ENCODE measurements at regions not wholly inside any gene's neighbourhood (a gene's known extent, or its start where the extent isn't known, plus 50 kb on each side); places are given as distances from the start of the nearest gene placed in this dataset.

DNA sequence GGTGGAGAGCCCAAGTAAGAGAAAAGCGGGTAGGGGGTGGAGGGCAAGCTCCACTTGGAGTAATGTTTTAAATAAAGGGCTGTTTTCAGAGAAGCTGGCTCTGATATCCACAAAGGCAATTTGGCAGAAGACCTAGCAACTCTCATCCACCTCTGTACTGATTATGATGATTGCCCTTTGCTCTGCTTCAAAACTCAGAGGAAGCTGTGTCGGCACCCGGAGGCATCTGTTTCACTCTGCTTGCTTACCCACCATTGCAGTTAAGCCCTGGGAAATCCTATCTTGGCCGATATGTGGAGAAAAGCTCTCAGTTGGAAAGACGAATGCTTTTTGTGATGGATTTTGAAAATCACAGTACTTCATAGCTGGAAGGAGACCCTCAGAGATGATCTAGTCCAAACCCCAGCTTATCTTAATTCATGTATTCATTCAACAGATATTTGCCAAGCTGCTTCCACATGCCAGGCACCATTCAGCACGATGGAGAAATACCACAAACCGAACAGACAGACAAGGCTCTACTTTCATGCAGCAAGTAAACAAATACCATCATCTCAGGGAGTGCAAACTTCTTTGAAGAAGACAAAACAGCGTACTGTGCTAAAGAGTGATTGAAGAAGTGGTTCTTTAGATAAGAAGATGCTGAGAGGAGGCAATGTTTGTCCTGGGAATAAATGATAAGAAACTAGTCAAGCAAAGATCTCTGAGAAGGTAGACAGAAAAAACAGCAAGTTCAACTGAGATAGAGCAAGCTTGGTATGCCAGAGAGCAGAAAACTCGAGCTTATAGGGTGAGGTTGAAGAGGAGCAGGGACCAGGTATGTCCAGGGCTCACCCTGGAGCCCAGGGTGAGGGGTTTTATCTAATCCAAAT, 140.4 kb upstream of the SPDL1 start:
- POLR2A ChIA-PET = no interaction called here
- H3K4me3 ChIP-seq (ENCODE audit: low read depth, low read length) = no peak overlapping the region
- no peak for DNase-seq (ENCODE audit: low read depth, low spot score)
- CTCF ChIA-PET = no interaction called here
- TF ChIP-seq, protein P1, sequence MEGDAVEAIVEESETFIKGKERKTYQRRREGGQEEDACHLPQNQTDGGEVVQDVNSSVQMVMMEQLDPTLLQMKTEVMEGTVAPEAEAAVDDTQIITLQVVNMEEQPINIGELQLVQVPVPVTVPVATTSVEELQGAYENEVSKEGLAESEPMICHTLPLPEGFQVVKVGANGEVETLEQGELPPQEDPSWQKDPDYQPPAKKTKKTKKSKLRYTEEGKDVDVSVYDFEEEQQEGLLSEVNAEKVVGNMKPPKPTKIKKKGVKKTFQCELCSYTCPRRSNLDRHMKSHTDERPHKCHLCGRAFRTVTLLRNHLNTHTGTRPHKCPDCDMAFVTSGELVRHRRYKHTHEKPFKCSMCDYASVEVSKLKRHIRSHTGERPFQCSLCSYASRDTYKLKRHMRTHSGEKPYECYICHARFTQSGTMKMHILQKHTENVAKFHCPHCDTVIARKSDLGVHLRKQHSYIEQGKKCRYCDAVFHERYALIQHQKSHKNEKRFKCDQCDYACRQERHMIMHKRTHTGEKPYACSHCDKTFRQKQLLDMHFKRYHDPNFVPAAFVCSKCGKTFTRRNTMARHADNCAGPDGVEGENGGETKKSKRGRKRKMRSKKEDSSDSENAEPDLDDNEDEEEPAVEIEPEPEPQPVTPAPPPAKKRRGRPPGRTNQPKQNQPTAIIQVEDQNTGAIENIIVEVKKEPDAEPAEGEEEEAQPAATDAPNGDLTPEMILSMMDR (IDR thresholded peaks at IDR 0.05; ENCODE audit: insufficient read depth, low read length, missing control alignments) = no peak

DNA sequence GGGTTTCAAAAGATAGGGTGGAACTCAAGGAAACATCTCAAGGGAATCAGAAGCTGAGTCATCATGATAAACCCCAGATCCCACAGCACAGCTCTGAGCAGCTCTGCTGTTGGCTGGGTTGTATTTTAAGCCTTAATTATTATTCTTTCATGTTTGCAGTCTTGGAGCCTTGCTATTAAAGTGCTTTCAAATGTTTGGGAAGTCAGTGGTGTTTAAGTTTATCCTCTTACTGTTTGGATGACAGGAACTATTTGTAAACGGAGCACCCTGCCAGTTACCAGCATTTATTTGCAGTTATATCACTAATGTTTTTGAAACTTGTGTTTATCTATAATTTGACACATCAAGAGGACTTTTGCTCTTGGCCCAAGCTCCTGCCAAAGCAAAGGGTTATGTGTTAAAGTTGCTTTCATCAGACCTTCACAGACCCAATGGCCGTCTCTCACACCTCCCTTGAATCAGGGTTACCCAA, 141.1 kb upstream of the SPDL1 start:
- ChIA-PET POLR2A (no interaction called here), CTCF (no interaction called here)
- no peak for DNase-seq (ENCODE audit: low read depth, low spot score)
- TF ChIP-seq, protein P1 (IDR thresholded peaks at IDR 0.05; ENCODE audit: insufficient read depth, low read length, missing control alignments) = no peak
- no peak overlapping the region for H3K4me3 ChIP-seq (ENCODE audit: low read depth, low read length)

DNA sequence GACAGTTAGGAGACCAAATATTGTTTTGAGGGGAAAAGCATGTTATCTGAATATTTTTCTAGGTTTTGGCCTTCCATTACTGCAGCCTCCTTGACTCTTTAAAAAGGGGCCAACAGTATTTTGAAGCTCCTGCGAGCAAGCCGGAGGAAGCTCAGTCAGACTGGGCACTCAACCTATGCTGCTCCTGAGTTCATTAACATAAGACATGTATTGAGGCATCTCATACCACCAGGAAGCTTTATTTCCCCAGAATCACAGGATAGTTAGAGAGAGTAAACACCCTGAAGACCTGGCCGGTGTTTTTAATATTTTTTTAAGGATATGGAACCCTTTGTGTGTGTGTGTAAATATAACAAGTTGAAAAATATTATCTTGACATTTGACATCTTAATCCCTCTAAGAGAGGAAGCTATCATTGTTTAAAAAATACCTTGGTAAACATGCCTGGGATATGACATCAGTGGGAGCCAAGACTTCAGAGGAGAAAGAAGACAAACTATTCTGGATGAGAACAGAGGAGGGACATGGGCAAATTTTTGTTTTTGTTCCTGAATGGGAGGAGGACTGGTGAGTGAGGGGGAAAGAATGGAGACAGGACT, 139.3 kb upstream of the SLIT3 start:
- H3K4me3 ChIP-seq (ENCODE audit: low read depth, low read length) = no peak overlapping the region
- no peak for DNase-seq (ENCODE audit: low read depth, low spot score)
- ChIA-PET POLR2A (no interaction called here), CTCF (no interaction called here)
- TF ChIP-seq, protein P1 (IDR thresholded peaks at IDR 0.05; ENCODE audit: insufficient read depth, low read length, missing control alignments) = no peak

DNA sequence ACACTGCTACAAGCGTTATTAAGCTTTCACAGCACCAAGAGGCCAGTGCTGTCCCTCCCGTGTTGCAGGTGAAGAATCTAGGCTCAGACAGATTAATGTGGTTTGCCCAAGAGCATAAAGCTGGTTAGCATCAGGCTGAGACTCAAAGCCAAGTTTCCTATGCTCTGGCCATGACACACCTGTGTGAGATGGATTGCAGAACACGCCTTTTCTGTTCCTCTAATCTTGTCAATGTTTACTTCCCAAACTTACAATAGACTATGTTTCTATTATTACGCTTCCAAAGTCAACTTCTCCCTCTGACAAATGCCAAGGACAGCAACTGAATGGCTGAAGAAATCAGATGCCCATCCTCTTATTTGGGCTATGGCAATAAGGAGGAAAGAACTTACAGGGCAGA, 138.4 kb upstream of the SLIT3 start:
- DNase-seq (ENCODE audit: low read depth, low spot score) = no peak
- TF ChIP-seq, protein P1 (IDR thresholded peaks at IDR 0.05; ENCODE audit: insufficient read depth, low read length, missing control alignments) = no peak
- POLR2A ChIA-PET = no interaction called here
- H3K4me3 ChIP-seq (ENCODE audit: low read depth, low read length) = no peak overlapping the region
- CTCF ChIA-PET = interaction anchor here (1.2 kb wide), 1 partner anchor 452 kb away, joined by 4 read pairs; no protein-coding TSS in a partner anchor

DNA sequence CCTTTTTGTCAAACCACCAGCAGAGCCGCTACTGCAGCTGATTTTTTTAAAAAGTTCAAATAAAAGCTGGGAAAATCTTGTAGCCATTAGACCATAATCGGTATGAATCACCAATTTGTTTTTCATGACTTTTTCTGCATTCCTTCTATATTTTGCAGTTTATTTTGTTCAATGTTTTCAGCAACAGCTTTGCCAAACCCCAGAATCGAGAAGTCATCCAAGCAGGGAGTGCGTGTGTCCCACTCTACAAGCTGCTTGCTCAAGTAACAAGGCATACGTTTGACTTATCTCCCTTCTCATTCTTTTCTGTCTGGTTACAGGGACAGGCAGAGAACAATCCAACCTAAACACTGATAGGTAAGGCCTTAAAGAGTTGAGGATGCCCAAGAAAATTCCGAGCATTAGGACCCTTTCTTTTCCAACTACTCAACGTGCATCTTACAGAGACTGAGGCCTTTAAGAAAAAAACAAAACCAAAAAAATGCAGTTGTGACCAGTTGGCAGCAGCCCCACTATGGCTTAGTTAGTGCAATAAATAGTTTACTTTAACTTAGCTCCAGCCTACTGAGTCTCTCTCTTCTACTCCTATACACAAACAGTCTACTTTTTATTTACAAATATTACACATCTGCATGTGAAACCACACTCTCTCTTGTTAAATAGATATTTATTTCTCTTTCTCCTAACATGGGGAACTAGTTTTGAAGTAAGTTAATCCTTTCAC, 134.7 kb upstream of the SLIT3 start:
- ChIA-PET CTCF (interaction anchor here (0.9 kb wide), 1 partner anchor 13 kb away, joined by 3 read pairs; no protein-coding TSS in a partner anchor), POLR2A (no interaction called here)
- TF ChIP-seq, protein P1 (IDR thresholded peaks at IDR 0.05; ENCODE audit: insufficient read depth, low read length, missing control alignments) = no peak
- DNase-seq (ENCODE audit: low read depth, low spot score) = no peak
- H3K4me3 ChIP-seq (ENCODE audit: low read depth, low read length) = no peak overlapping the region

DNA sequence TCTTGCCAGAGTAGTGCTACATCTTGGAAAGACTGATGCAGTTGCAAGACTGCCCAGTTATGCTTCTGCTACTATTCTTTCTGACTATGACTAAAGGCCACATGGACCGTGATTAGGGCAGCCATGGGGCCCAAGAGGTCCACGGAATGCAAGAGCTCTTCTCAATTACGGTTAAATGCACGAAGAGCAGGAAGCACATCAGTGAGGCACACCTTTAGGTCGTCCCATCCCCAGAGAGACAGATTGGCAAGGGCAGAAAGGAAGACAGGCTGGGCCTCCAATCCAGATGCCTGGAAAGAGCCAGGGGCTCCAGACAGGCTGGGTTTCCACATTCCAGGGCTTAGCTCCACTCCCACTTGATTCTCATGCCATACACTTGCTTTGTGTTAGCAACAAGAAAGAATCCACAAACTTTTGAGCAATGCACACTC, 132.3 kb upstream of the SLIT3 start:
- TF ChIP-seq, protein P1 (IDR thresholded peaks at IDR 0.05; ENCODE audit: insufficient read depth, low read length, missing control alignments) = no peak
- POLR2A ChIA-PET = no interaction called here
- no peak for DNase-seq (ENCODE audit: low read depth, low spot score)
- CTCF ChIA-PET = interaction anchor here (1.3 kb wide), 1 partner anchor 18 kb away, joined by 3 read pairs; no protein-coding TSS in a partner anchor
- no peak overlapping the region for H3K4me3 ChIP-seq (ENCODE audit: low read depth, low read length)

Data from AG04449 (cell line).